Activated naive CD4-positive, alpha-beta T cell treated with anti-CD3 and anti-CD28 coated beads for 36 hours (primary cell): ENCODE measurements at regions not wholly inside any gene's neighbourhood (a gene's known extent, or its start where the extent isn't known, plus 50 kb on each side); places are given as distances from the start of the nearest gene placed in this dataset.

Experiments used
- CTCF ChIA-PET: fragments of 350-600 bp; sonication (Branson Sonifier 250); formaldehyde crosslinking; loops from one replicate; lab custom pipeline; 2021; ENCODE audit warnings: antibody characterized with exemption; lab: Charles Lee
- DNase-seq: peaks from one replicate; pipeline ENCODE4 v3.0.0-alpha.2; 2020
- H3K27ac Mint-ChIP-seq: one replicate; pipeline ENCODE4 v1.8.0; 2021; ENCODE audit warnings: mild to moderate bottlenecking, mixed read lengths
- H3K27me3 Mint-ChIP-seq: one replicate; pipeline ENCODE4 v1.8.0; 2021; ENCODE audit warnings: low read depth, mixed read lengths
- H3K36me3 Mint-ChIP-seq: one replicate; pipeline ENCODE4 v1.8.0; 2021; ENCODE audit warnings: low read depth, mixed read lengths
- H3K4me1 Mint-ChIP-seq: one replicate; pipeline ENCODE4 v1.8.0; 2021; ENCODE audit warnings: low read depth, mixed read lengths
- H3K4me3 Mint-ChIP-seq: one replicate; pipeline ENCODE4 v1.8.0; 2021; ENCODE audit warnings: mild to moderate bottlenecking, moderate library complexity, mixed read lengths
- H3K9me3 Mint-ChIP-seq: one replicate; pipeline ENCODE4 v1.8.0; 2021; ENCODE audit warnings: mixed read lengths
- intact Hi-C: fragments of 100-400 bp; cut with micrococcal nuclease; formaldehyde crosslinking; loops from one replicate; pipeline ENCODE4 v1.15.1; 2023

GRCh38 chr6:66390393-66390792, 683.4 kb upstream of the EYS start:
- intact Hi-C loops: no loop called here
- no peak overlapping the region for H3K27ac Mint-ChIP-seq
- H3K4me3 Mint-ChIP-seq: no peak overlapping the region
- no peaks in the 10 kb centered on the region for H3K9me3 Mint-ChIP-seq
- CTCF ChIA-PET: no interaction called here
- no peaks in the 10 kb centered on the region for H3K4me1 Mint-ChIP-seq
- DNase-seq: no peak
- H3K27me3 Mint-ChIP-seq: no peaks in the 10 kb centered on the region
- H3K36me3 Mint-ChIP-seq: no peaks in the 10 kb centered on the region

- CTCF ChIA-PET: interaction anchor here (0.5 kb wide), 1 partner anchor 20 kb away, joined by 5 read pairs; no protein-coding TSS in a partner anchor
- H3K4me3 Mint-ChIP-seq: no peak overlapping the region
Observed at GRCh38 chr6:66376001-66376400, 669.0 kb upstream of the EYS start.

GRCh38 chr6:66369407-66369806, 662.4 kb upstream of the EYS start:
- no peak for DNase-seq
- H3K4me3 Mint-ChIP-seq: no peak overlapping the region
- H3K27ac Mint-ChIP-seq: no peak overlapping the region
- no peaks in the 10 kb centered on the region for H3K36me3 Mint-ChIP-seq
- peaks cover 9% of the 10 kb centered on the region for H3K9me3 Mint-ChIP-seq
- CTCF ChIA-PET: no interaction called here
- no peaks in the 10 kb centered on the region for H3K27me3 Mint-ChIP-seq
- H3K4me1 Mint-ChIP-seq: no peaks in the 10 kb centered on the region
- intact Hi-C loops: no loop called here

More at GRCh38 chr6:66376001-66376400, 669.0 kb upstream of the EYS start:
- Mint-ChIP-seq H3K9me3 (peaks cover 9% of the 10 kb centered on the region), H3K36me3 (no peaks in the 10 kb centered on the region), H3K4me1 (no peaks in the 10 kb centered on the region), H3K27me3 (no peaks in the 10 kb centered on the region), H3K27ac (no peak overlapping the region)
- no peak for DNase-seq
- intact Hi-C loops: no loop called here

- CTCF ChIA-PET: no interaction called here
- no peak for DNase-seq
- H3K36me3 Mint-ChIP-seq: no peaks in the 10 kb centered on the region
- intact Hi-C loops: no loop called here
- peaks cover 4% of the 10 kb centered on the region for H3K9me3 Mint-ChIP-seq
- no peaks in the 10 kb centered on the region for H3K27me3 Mint-ChIP-seq
- no peak overlapping the region for H3K4me3 Mint-ChIP-seq
- H3K4me1 Mint-ChIP-seq: no peaks in the 10 kb centered on the region
- H3K27ac Mint-ChIP-seq: no peak overlapping the region
Observed at GRCh38 chr6:66362888-66363287, 655.9 kb upstream of the EYS start.

GRCh38 chr6:66361886-66362285, 654.9 kb upstream of the EYS start:
- Mint-ChIP-seq H3K4me3 (no peak overlapping the region), H3K27ac (no peak overlapping the region), H3K4me1 (no peaks in the 10 kb centered on the region), H3K9me3 (peaks cover 4% of the 10 kb centered on the region), H3K27me3 (no peaks in the 10 kb centered on the region), H3K36me3 (no peaks in the 10 kb centered on the region)
- intact Hi-C loops: no loop called here
- no peak for DNase-seq
- CTCF ChIA-PET: no interaction called here

GRCh38 chr6:66357781-66358180, 650.8 kb upstream of the EYS start:
- CTCF ChIA-PET: no interaction called here
- H3K27ac Mint-ChIP-seq: no peak overlapping the region
- no peak for DNase-seq
- intact Hi-C loops: no loop called here
- H3K27me3 Mint-ChIP-seq: no peaks in the 10 kb centered on the region
- H3K36me3 Mint-ChIP-seq: no peaks in the 10 kb centered on the region
- peaks cover 6% of the 10 kb centered on the region for H3K9me3 Mint-ChIP-seq
- H3K4me3 Mint-ChIP-seq: no peak overlapping the region
- H3K4me1 Mint-ChIP-seq: no peaks in the 10 kb centered on the region

- intact Hi-C loops: no loop called here
- H3K9me3 Mint-ChIP-seq: peaks cover 4% of the 10 kb centered on the region
- H3K27ac Mint-ChIP-seq: no peak overlapping the region
- no peaks in the 10 kb centered on the region for H3K27me3 Mint-ChIP-seq
- DNase-seq: no peak
- H3K4me1 Mint-ChIP-seq: no peaks in the 10 kb centered on the region
- H3K4me3 Mint-ChIP-seq: no peak overlapping the region
- CTCF ChIA-PET: interaction anchor here (0.7 kb wide), 1 partner anchor 21 kb away, joined by 5 read pairs; no protein-coding TSS in a partner anchor
- no peaks in the 10 kb centered on the region for H3K36me3 Mint-ChIP-seq
Observed at GRCh38 chr6:66355471-66355870, 648.4 kb upstream of the EYS start.

- H3K36me3 Mint-ChIP-seq: no peaks in the 10 kb centered on the region
Observed at GRCh38 chr6:66344796-66345195, 637.8 kb upstream of the EYS start.

GRCh38 chr6:66340736-66341135, 633.7 kb upstream of the EYS start:
- H3K9me3 Mint-ChIP-seq: peaks cover 11% of the 10 kb centered on the region

More at GRCh38 chr6:66344796-66345195, 637.8 kb upstream of the EYS start:
- no peak for DNase-seq
- intact Hi-C loops: no loop called here
- H3K27ac Mint-ChIP-seq: no peak overlapping the region
- CTCF ChIA-PET: no interaction called here
- no peaks in the 10 kb centered on the region for H3K4me1 Mint-ChIP-seq
- no peak overlapping the region for H3K4me3 Mint-ChIP-seq
- H3K27me3 Mint-ChIP-seq: no peaks in the 10 kb centered on the region
- peaks cover 10% of the 10 kb centered on the region for H3K9me3 Mint-ChIP-seq

GRCh38 chr6:66336176-66336575, 629.1 kb upstream of the EYS start:
- Mint-ChIP-seq H3K4me3 (no peak overlapping the region), H3K27ac (no peak overlapping the region), H3K27me3 (no peaks in the 10 kb centered on the region), H3K9me3 (peaks cover 4% of the 10 kb centered on the region), H3K36me3 (no peaks in the 10 kb centered on the region), H3K4me1 (no peaks in the 10 kb centered on the region)
- CTCF ChIA-PET: no interaction called here
- no peak for DNase-seq
- intact Hi-C loops: no loop called here

More at GRCh38 chr6:66340736-66341135, 633.7 kb upstream of the EYS start:
- Mint-ChIP-seq H3K4me3 (no peak overlapping the region), H3K27ac (no peak overlapping the region), H3K27me3 (no peaks in the 10 kb centered on the region), H3K36me3 (no peaks in the 10 kb centered on the region), H3K4me1 (no peaks in the 10 kb centered on the region)
- intact Hi-C loops: no loop called here
- CTCF ChIA-PET: no interaction called here
- DNase-seq: no peak

- intact Hi-C loops: no loop called here
- DNase-seq: no peak
- peaks cover 8% of the 10 kb centered on the region for H3K9me3 Mint-ChIP-seq
- H3K4me3 Mint-ChIP-seq: no peak overlapping the region
- CTCF ChIA-PET: interaction anchor here (0.6 kb wide), 1 partner anchor 16 kb away, joined by 3 read pairs; no protein-coding TSS in a partner anchor
- H3K27me3 Mint-ChIP-seq: no peaks in the 10 kb centered on the region
- H3K4me1 Mint-ChIP-seq: no peaks in the 10 kb centered on the region
- H3K36me3 Mint-ChIP-seq: no peaks in the 10 kb centered on the region
- no peak overlapping the region for H3K27ac Mint-ChIP-seq
Observed at GRCh38 chr6:66328200-66328599, 621.2 kb upstream of the EYS start.

- CTCF ChIA-PET: no interaction called here
- Mint-ChIP-seq H3K4me1 (no peaks in the 10 kb centered on the region), H3K36me3 (no peaks in the 10 kb centered on the region), H3K9me3 (peaks cover 8% of the 10 kb centered on the region), H3K27me3 (no peaks in the 10 kb centered on the region), H3K27ac (no peak overlapping the region), H3K4me3 (no peak overlapping the region)
- intact Hi-C loops: no loop called here
- no peak for DNase-seq
Observed at GRCh38 chr6:66326228-66326627, 619.2 kb upstream of the EYS start.

- CTCF ChIA-PET: no interaction called here
- intact Hi-C loops: no loop called here
- Mint-ChIP-seq H3K36me3 (no peaks in the 10 kb centered on the region), H3K9me3 (no peaks in the 10 kb centered on the region), H3K27me3 (no peaks in the 10 kb centered on the region), H3K4me1 (no peaks in the 10 kb centered on the region), H3K4me3 (no peak overlapping the region), H3K27ac (no peak overlapping the region)
- DNase-seq: no peak
Observed at GRCh38 chr6:66321017-66321416, 614.0 kb upstream of the EYS start.
